ENCODE measurements at regions not wholly inside any gene's neighbourhood (a gene's known extent, or its start where the extent isn't known, plus 50 kb on each side); places are given as distances from the start of the nearest gene placed in this dataset.

- TF ChIP-seq CTCF (IDR thresholded peaks at IDR 0.05) = no peak
- no peak for TF ChIP-seq POLR2A (IDR thresholded peaks at IDR 0.05)
- TF ChIP-seq POLR2AphosphoS5 (IDR thresholded peaks at IDR 0.05; ENCODE audit: insufficient read depth in 1 of 2, low read depth in 1 of 2) = no peak
These were observed 188.1 kb downstream of the SNAPC1 start for GRCh38 chr14:61950340-61950739.

All from vagina (tissue), 2 donors.